T-cell (primary cell): ENCODE measurements at regions not wholly inside any gene's neighbourhood (a gene's known extent, or its start where the extent isn't known, plus 50 kb on each side); places are given as distances from the start of the nearest gene placed in this dataset.
"Not testable (repeated sequence)": the region's sequence is repeated elsewhere in the genome, so short reads cannot be mapped to it uniquely, and the experiment has no call there.

Source experiments
- ATAC-seq, 4 experiments: fragments of 200-7000 bp in 3 of 4; fragments of 150-1000 bp in 1 of 4; cut with Tn5 transposase; replicated peaks in 1 of 4; 1 replicate in 3 of 4; 2 replicates in 1 of 4; pipeline ENCODE4 v1.10.0; 2021; ENCODE audit warnings: moderate library complexity in 3 of 4, mild to moderate bottlenecking in 2 of 4, moderate number of reproducible peaks in 1 of 4
- CTCF ChIA-PET, 2 donors: fragments of 300-600 bp; sonication (Branson Sonifier 250); formaldehyde crosslinking; loops; one replicate each; lab custom pipeline; 2022; ENCODE audit warnings: antibody characterized with exemption in 2 of 2; lab: Charles Lee
- POLR2A ChIA-PET, 2 donors: fragments of 300-600 bp; sonication (Branson Sonifier 250); formaldehyde crosslinking; loops; one replicate each; lab custom pipeline; 2022; ENCODE audit warnings: antibody characterized with exemption in 2 of 2; lab: Charles Lee
- DNase-seq, 35 experiments: peaks; one replicate each; pipeline versions ENCODE4 v3.0.0 to v3.0.0-alpha.2; 2013 to 2023
- H3K27ac ChIP-seq: one replicate; pipeline ENCODE4 v1.5.1; 2013; ENCODE audit warnings: low read length
- H3K27me3 ChIP-seq, 2 experiments: replicated peaks in 1 of 2; 1 replicate in 1 of 2; 2 replicates in 1 of 2; pipeline versions ENCODE4 v1.6.1 to v1.7.0; 2013; ENCODE audit warnings: low read length in 1 of 2, mixed read lengths in 1 of 2; ENCODE audit not compliant: control insufficient read depth in 2 of 2, insufficient read depth in 2 of 2; ENCODE audit errors: extremely low read depth in 1 of 2
- H3K36me3 ChIP-seq, 2 donors: 1 replicate in 1 of 2; 2 replicates in 1 of 2; pipeline versions ENCODE4 v1.6.1 to v1.7.0; 2013; ENCODE audit warnings: low read length in 1 of 2; ENCODE audit not compliant: control insufficient read depth in 2 of 2, insufficient read depth in 1 of 2; ENCODE audit errors: extremely low read depth in 1 of 2
- H3K4me1 ChIP-seq, 2 experiments: 1 replicate in 1 of 2; 2 replicates in 1 of 2; pipeline versions ENCODE4 v1.6.1 to v1.7.0; 2013; ENCODE audit warnings: low read length in 2 of 2, mixed read lengths in 1 of 2; ENCODE audit not compliant: insufficient read depth in 2 of 2, control insufficient read depth in 1 of 2; ENCODE audit errors: extremely low read depth in 1 of 2
- H3K4me3 ChIP-seq, 2 donors: 1 replicate in 1 of 2; 2 replicates in 1 of 2; pipeline versions ENCODE4 v1.5.1 to v1.7.0; 2013; ENCODE audit warnings: mild to moderate bottlenecking in 2 of 2, low read length in 1 of 2, moderate library complexity in 1 of 2; ENCODE audit not compliant: control insufficient read depth in 1 of 2; ENCODE audit errors: extremely low read depth in 1 of 2
- H3K9me3 ChIP-seq: 2 replicates; pipeline ENCODE4 v1.7.0; 2013
- H3K27ac Mint-ChIP-seq, 2 donors: one replicate each; pipeline ENCODE4 v1.8.0; 2020 to 2021; ENCODE audit warnings: mild to moderate bottlenecking in 2 of 2, mixed read lengths in 2 of 2
- H3K27me3 Mint-ChIP-seq, 2 donors: one replicate each; pipeline ENCODE4 v1.8.0; 2021 to 2022; ENCODE audit warnings: mixed read lengths in 2 of 2
- H3K36me3 Mint-ChIP-seq: one replicate; pipeline ENCODE4 v1.8.0; 2021; ENCODE audit warnings: mixed read lengths
- H3K4me1 Mint-ChIP-seq, 3 donors: one replicate each; pipeline ENCODE4 v1.8.0; 2020 to 2022; ENCODE audit warnings: mixed read lengths in 3 of 3, mild to moderate bottlenecking in 1 of 3
- H3K4me3 Mint-ChIP-seq, 3 donors: one replicate each; pipeline ENCODE4 v1.8.0; 2020 to 2022; ENCODE audit warnings: mild to moderate bottlenecking in 3 of 3, mixed read lengths in 3 of 3, moderate library complexity in 3 of 3
- H3K9me3 Mint-ChIP-seq, 3 donors: one replicate each; pipeline ENCODE4 v1.8.0; 2020 to 2022; ENCODE audit warnings: mixed read lengths in 3 of 3
- WGBS: methylation state at CpG from one replicate; pipeline ENCODE4 v1.1.5; 2013; ENCODE audit warnings: missing lambda C conversion rate; ENCODE audit not compliant: insufficient coverage; 5-methylcytosine and 5-hydroxymethylcytosine counted together

DNA sequence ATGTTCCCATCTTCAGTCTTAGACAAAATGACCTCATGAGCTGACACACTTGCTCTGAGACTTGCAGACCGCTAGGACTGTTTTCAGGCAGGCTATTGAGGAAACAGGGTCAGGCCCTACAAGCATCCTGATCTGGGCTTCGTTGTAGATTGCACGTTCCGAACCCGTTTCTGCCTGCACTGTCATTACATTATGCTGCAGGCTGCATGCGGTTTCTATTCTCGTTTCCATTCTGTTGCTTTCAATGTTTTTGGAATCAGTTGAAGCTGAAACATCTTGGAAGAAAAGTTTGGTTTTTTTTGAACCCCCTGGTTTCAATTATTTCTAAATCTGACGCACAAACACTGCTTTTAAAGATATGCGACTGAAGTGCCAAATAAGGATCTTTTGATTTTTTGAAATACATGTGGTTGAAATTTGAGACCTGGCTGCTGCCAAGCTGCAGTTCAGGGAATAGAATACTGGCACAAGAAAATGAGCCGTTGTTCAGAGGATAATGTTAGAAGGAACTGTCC lies 716.1 kb upstream of the INTU start:
- H3K4me3 ChIP-seq: no peak overlapping the region
- Mint-ChIP-seq H3K27ac (no peak overlapping the region), H3K27me3 (no peaks in the 10 kb centered on the region), H3K9me3 (peaks cover 12 to 18% (median 18%) of the 10 kb centered on the region in 3 donors), H3K36me3 (no peaks in the 10 kb centered on the region), H3K4me1 (no peaks in the 10 kb centered on the region), H3K4me3 (no peak overlapping the region)
- no peaks in the 10 kb centered on the region for H3K27me3 ChIP-seq
- no peak overlapping the region for H3K27ac ChIP-seq
- POLR2A ChIA-PET: no interaction called here
- H3K36me3 ChIP-seq: no peaks in the 10 kb centered on the region
- CTCF ChIA-PET: no interaction called here
- H3K4me1 ChIP-seq: no peaks in the 10 kb centered on the region
- peaks cover 2% of the 10 kb centered on the region for H3K9me3 ChIP-seq
- 85% methylated on average over 8 of the region's 10 CpGs for WGBS
- ATAC-seq: no peak
- DNase-seq: no peak

- H3K4me1 Mint-ChIP-seq, H3K27ac ChIP-seq, H3K27ac Mint-ChIP-seq, H3K4me3 Mint-ChIP-seq, H3K4me3 ChIP-seq, H3K9me3 Mint-ChIP-seq, DNase-seq, H3K36me3 Mint-ChIP-seq, H3K36me3 ChIP-seq, H3K27me3 ChIP-seq, CTCF ChIA-PET, H3K4me1 ChIP-seq, POLR2A ChIA-PET, ATAC-seq, H3K9me3 ChIP-seq, H3K27me3 Mint-ChIP-seq: not testable (repeated sequence)
- 100% methylated on average over 2 of the region's 3 CpGs for WGBS
Observed at GRCh38 chr4:126922328-126922938, 710.3 kb upstream of the INTU start.

GRCh38 chr4:126924237-126924636 lies 708.5 kb upstream of the INTU start:
- Histone ChIP-seq H3K4me3 (no peak overlapping the region), H3K27ac (no peak overlapping the region), H3K27me3 (no peaks in the 10 kb centered on the region), H3K9me3 (no peaks in the 10 kb centered on the region), H3K36me3 (no peaks in the 10 kb centered on the region), H3K4me1 (no peaks in the 10 kb centered on the region)
- Mint-ChIP-seq H3K4me3 (no peak overlapping the region), H3K27ac (no peak overlapping the region), H3K36me3 (no peaks in the 10 kb centered on the region), H3K27me3 (no peaks in the 10 kb centered on the region), H3K4me1 (no peaks in the 10 kb centered on the region), H3K9me3 (peaks cover 0 to 7% (median 4%) of the 10 kb centered on the region in 3 donors)
- no peak for ATAC-seq
- no peak for DNase-seq
- POLR2A ChIA-PET: no interaction called here
- CTCF ChIA-PET: no interaction called here

DNA sequence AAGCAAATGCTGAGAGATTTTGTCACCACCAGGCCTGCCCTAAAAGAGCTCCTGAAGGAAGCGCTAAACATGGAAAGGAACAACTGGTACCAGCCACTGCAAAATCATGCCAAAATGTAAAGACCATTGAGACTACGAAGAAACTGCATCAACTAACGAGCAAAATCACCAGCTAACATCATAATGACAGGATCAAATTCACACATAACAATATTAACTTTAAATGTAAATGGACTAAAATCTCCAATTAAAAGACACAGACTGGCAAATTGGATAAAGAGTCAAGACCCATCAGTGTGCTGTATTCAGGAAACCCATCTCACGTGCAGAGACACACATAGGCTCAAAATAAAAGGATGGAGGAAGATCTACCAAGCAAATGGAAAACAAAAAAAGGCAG lies 702.7 kb upstream of the INTU start:
- CTCF ChIA-PET, H3K9me3 Mint-ChIP-seq, H3K4me1 ChIP-seq, POLR2A ChIA-PET, H3K9me3 ChIP-seq, H3K36me3 ChIP-seq, H3K4me3 ChIP-seq, H3K27ac ChIP-seq, DNase-seq, H3K36me3 Mint-ChIP-seq, ATAC-seq, H3K4me1 Mint-ChIP-seq, H3K27me3 ChIP-seq, H3K27me3 Mint-ChIP-seq, H3K4me3 Mint-ChIP-seq, H3K27ac Mint-ChIP-seq: not testable (repeated sequence)
- no CpG with 5 or more reads among the region's 4 CpGs for WGBS

DNA sequence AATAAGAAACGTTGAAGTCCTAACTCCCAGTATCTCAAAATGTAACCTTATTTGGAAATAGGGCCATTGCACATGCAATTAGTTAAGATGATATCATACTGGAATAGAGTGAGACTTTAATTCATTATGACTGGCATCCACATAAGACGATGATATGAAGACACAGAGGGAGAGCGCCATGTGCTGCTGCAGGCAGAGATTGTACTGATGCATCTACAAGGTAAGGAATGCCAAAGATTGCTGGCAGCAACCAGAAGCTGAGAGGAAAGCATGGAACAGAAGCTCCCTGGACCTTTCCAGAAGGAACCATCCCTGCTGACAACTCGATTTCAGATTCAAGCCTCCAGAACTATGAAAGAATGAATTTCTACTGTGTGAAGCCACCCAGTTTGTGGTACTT lies 697.0 kb upstream of the INTU start:
- Mint-ChIP-seq H3K4me1 (no peaks in the 10 kb centered on the region), H3K27me3 (no peaks in the 10 kb centered on the region), H3K27ac (no peak overlapping the region), H3K4me3 (no peak overlapping the region), H3K36me3 (no peaks in the 10 kb centered on the region), H3K9me3 (peaks cover 5 to 10% (median 5%) of the 10 kb centered on the region in 3 donors)
- Histone ChIP-seq H3K27me3 (no peaks in the 10 kb centered on the region), H3K27ac (no peak overlapping the region), H3K4me3 (no peak overlapping the region), H3K36me3 (no peaks in the 10 kb centered on the region), H3K4me1 (no peaks in the 10 kb centered on the region), H3K9me3 (no peaks in the 10 kb centered on the region)
- DNase-seq (no peak), ATAC-seq (no peak)
- ChIA-PET CTCF (no interaction called here), POLR2A (no interaction called here)
- WGBS: 88% methylated on average over 2 of the region's 4 CpGs

GRCh38 chr4:126937342-126937741 lies 695.4 kb upstream of the INTU start:
- H3K4me3 ChIP-seq: no peak overlapping the region
- ATAC-seq: no peak
- Mint-ChIP-seq H3K4me1 (no peaks in the 10 kb centered on the region), H3K4me3 (no peak overlapping the region), H3K27ac (no peak overlapping the region), H3K27me3 (no peaks in the 10 kb centered on the region), H3K9me3 (peaks cover 9 to 10% (median 9%) of the 10 kb centered on the region in 3 donors), H3K36me3 (no peaks in the 10 kb centered on the region)
- no peak overlapping the region for H3K27ac ChIP-seq
- ChIA-PET CTCF (no interaction called here), POLR2A (no interaction called here)
- no peaks in the 10 kb centered on the region for H3K9me3 ChIP-seq
- DNase-seq: no peak
- no peaks in the 10 kb centered on the region for H3K27me3 ChIP-seq
- no peaks in the 10 kb centered on the region for H3K36me3 ChIP-seq
- no peaks in the 10 kb centered on the region for H3K4me1 ChIP-seq

- no peak overlapping the region for H3K27ac ChIP-seq
- H3K9me3 Mint-ChIP-seq: peaks cover 9 to 10% (median 10%) of the 10 kb centered on the region in 3 donors
- no peak overlapping the region for H3K4me3 Mint-ChIP-seq
- no peaks in the 10 kb centered on the region for H3K4me1 Mint-ChIP-seq
- no peaks in the 10 kb centered on the region for H3K9me3 ChIP-seq
- H3K36me3 ChIP-seq: no peaks in the 10 kb centered on the region
- ATAC-seq: no peak
- POLR2A ChIA-PET: no interaction called here
- WGBS: no CpG with 5 or more reads among the region's 2 CpGs
- no peak overlapping the region for H3K27ac Mint-ChIP-seq
- no peaks in the 10 kb centered on the region for H3K27me3 ChIP-seq
- H3K4me3 ChIP-seq: no peak overlapping the region
- H3K27me3 Mint-ChIP-seq: no peaks in the 10 kb centered on the region
- CTCF ChIA-PET: no interaction called here
- no peaks in the 10 kb centered on the region for H3K36me3 Mint-ChIP-seq
- no peak for DNase-seq
- no peaks in the 10 kb centered on the region for H3K4me1 ChIP-seq
Observed at GRCh38 chr4:126937846-126938422, 694.8 kb upstream of the INTU start.
